ENCODE measurements at regions not wholly inside any gene's neighbourhood (a gene's known extent, or its start where the extent isn't known, plus 50 kb on each side); places are given as distances from the start of the nearest gene placed in this dataset.

GRCh38 chr6:125526007-125526720 lies 223.3 kb upstream of the HEY2 start:
- H3K18ac ChIP-seq (ENCODE audit: low read depth, low read length): no peak overlapping the region
- H3K23ac ChIP-seq (ENCODE audit: low read depth, low read length): no peak overlapping the region
- ATAC-seq (ENCODE audit: low read depth) (no peak), DNase-seq (no peak)
- no peak overlapping the region for H2AK9ac ChIP-seq (replicated peaks; ENCODE audit: low read depth, low read length, poor library complexity)
- H3K27ac ChIP-seq (ENCODE audit: insufficient read depth, low read length): no peak overlapping the region
- in situ Hi-C loops (cut with MboI; ENCODE audit: low sequenced_read_pairs): no loop called here
- peak; percentile 41 for TF ChIP-seq MAFK (IDR thresholded peaks at IDR 0.05; ENCODE audit: low read depth, low read length)
- no peak for TF ChIP-seq SMC3 (IDR thresholded peaks at IDR 0.05; ENCODE audit: low read depth, low read length)
- no peaks in the 10 kb centered on the region for H3K79me1 ChIP-seq (ENCODE audit: low read depth in 1 of 2, low read length in 2 of 2)
- WGBS, 2 experiments (ENCODE audit: extremely low coverage in 2 of 2, insufficient read length in 1 of 2): no CpG with 5 or more reads among the region's 1 CpG
- H3K14ac ChIP-seq (replicated peaks; ENCODE audit: low read depth, low read length): no peak overlapping the region
- H2BK20ac ChIP-seq (ENCODE audit: low read depth, low read length): no peak overlapping the region
- no peak overlapping the region for H3K56ac ChIP-seq (ENCODE audit: extremely low read depth, insufficient read depth, low read length)
- intact Hi-C loops (cut with micrococcal nuclease): no loop called here
- H2BK15ac ChIP-seq (ENCODE audit: low read depth, low read length): no peak overlapping the region
- H3K4me2 ChIP-seq (ENCODE audit: low read depth, low read length): no peak overlapping the region
- H3K36me3 ChIP-seq (ENCODE audit: control insufficient read depth, insufficient read depth, low read length): no peaks in the 10 kb centered on the region
- H3K9me3 ChIP-seq (ENCODE audit: control insufficient read depth, insufficient read depth, low read length): no peaks in the 10 kb centered on the region
- no peak overlapping the region for H3K4ac ChIP-seq (ENCODE audit: low read depth, low read length)
- H4K91ac ChIP-seq (ENCODE audit: insufficient read depth, low read depth, low read length): no peak overlapping the region
- no TSS peak for BruUV-seq (replicated peaks)
- H3K27me3 ChIP-seq (ENCODE audit: control insufficient read depth, insufficient read depth, low read length): peaks cover 1% of the 10 kb centered on the region; the same call in 1 of the 2 replicates
- no peak overlapping the region for H2AK5ac ChIP-seq (ENCODE audit: low read depth, low read length)
- no peaks in the 10 kb centered on the region for H3K9me1 ChIP-seq (ENCODE audit: insufficient read depth, low read length)
- no peak overlapping the region for H2AFZ ChIP-seq (replicated peaks; ENCODE audit: low read length, poor library complexity)
- dilution Hi-C loops (cut with HindIII; ENCODE audit: low sequenced_read_pairs, unreplicated experiment): no loop called here
- no peak overlapping the region for H4K8ac ChIP-seq (ENCODE audit: low read depth in 2 of 2, low read length in 2 of 2)
- ChIA-PET CTCF (no interaction called here), POLR2A (ENCODE audit: unreplicated experiment) (no interaction called here)
- no peak overlapping the region for H2BK5ac ChIP-seq (ENCODE audit: low read depth, low read length, poor library complexity, severe bottlenecking)
- H3K9ac ChIP-seq (ENCODE audit: low read depth, low read length): no peak overlapping the region
- no peaks in the 10 kb centered on the region for H3K4me1 ChIP-seq (ENCODE audit: control insufficient read depth, insufficient read depth, low read length)
- no peak overlapping the region for H2BK120ac ChIP-seq (ENCODE audit: low read depth, low read length)
- no peaks in the 10 kb centered on the region for H4K20me1 ChIP-seq (ENCODE audit: insufficient read depth, low read length)
- no peak overlapping the region for H4K5ac ChIP-seq (ENCODE audit: low read depth, low read length)
- no peak overlapping the region for H3K4me3 ChIP-seq (ENCODE audit: insufficient read depth, low read depth, low read length)
